Activated CD4-positive, alpha-beta T cell treated with anti-CD3 and anti-CD28 coated beads, Interleukin-2, amount 50 U/mL, for 24 hours (primary cell): ENCODE measurements at regions not wholly inside any gene's neighbourhood (a gene's known extent, or its start where the extent isn't known, plus 50 kb on each side); places are given as distances from the start of the nearest gene placed in this dataset.

ENCODE experiments used
- DNase-seq, 2 donors: peaks; one replicate each; pipeline ENCODE4 v3.0.0-alpha.2; 2020; ENCODE audit warnings: low read depth in 1 of 2, low spot score in 1 of 2

- no peak for DNase-seq
Observed at GRCh38 chr7:12120632-12121031, 90.5 kb upstream of the TMEM106B start.

GRCh38 chr7:12123172-12123571, 87.9 kb upstream of the TMEM106B start:
- DNase-seq, result no peak

GRCh38 chr7:12124028-12124427, 87.1 kb upstream of the TMEM106B start:
- no peak for DNase-seq

GRCh38 chr7:12127455-12127854, 83.6 kb upstream of the TMEM106B start:
- no peak for DNase-seq

- DNase-seq, result no peak
Observed at GRCh38 chr7:12130609-12131008, 80.5 kb upstream of the TMEM106B start.

GRCh38 chr7:12131122-12131521, 80.0 kb upstream of the TMEM106B start:
- DNase-seq, result no peak

GRCh38 chr7:12133865-12134264, 77.2 kb upstream of the TMEM106B start:
- DNase-seq, result no peak

GRCh38 chr7:12136523-12136922, 74.6 kb upstream of the TMEM106B start:
- no peak for DNase-seq

- DNase-seq, result no peak
Observed at GRCh38 chr7:12137283-12137682, 73.8 kb upstream of the TMEM106B start.

- no peak for DNase-seq
Observed at GRCh38 chr7:12138421-12138820, 72.7 kb upstream of the TMEM106B start.

- no peak for DNase-seq
Observed at GRCh38 chr7:12139416-12139815, 71.7 kb upstream of the TMEM106B start.

- DNase-seq, result no peak
Observed at GRCh38 chr7:12146813-12147212, 64.3 kb upstream of the TMEM106B start.

- no peak for DNase-seq
Observed at GRCh38 chr7:12152196-12152918, 58.7 kb upstream of the TMEM106B start.

- DNase-seq, result no peak
Observed at GRCh38 chr7:12154119-12154518, 57.0 kb upstream of the TMEM106B start.

GRCh38 chr7:12157517-12157916, 53.6 kb upstream of the TMEM106B start:
- no peak for DNase-seq

GRCh38 chr7:12158334-12159060, 52.6 kb upstream of the TMEM106B start:
- DNase-seq, result no peak

- no peak for DNase-seq
Observed at GRCh38 chr7:12161146-12161545, 49.9 kb upstream of the TMEM106B start.
